AG10803 (cell line): ENCODE measurements at regions not wholly inside any gene's neighbourhood (a gene's known extent, or its start where the extent isn't known, plus 50 kb on each side); places are given as distances from the start of the nearest gene placed in this dataset.
"Not testable (repeated sequence)": the region's sequence is repeated elsewhere in the genome, so short reads cannot be mapped to it uniquely, and the experiment has no call there.

ENCODE experiments used
- DNase-seq: peaks from one replicate; pipeline ENCODE4 v3.0.0; 2010; ENCODE audit warnings: low read depth
- H3K4me3 ChIP-seq: 2 replicates; pipeline ENCODE4 v1.5.1; 2011; ENCODE audit warnings: mild to moderate bottlenecking, low read length, control low read depth
- TF ChIP-seq, protein P1 (sequence below): conservative IDR thresholded peaks from 2 replicates; pipeline ENCODE4 v1.5.1; 2011; ENCODE audit warnings: mild to moderate bottlenecking, low read length, control low read depth, inconsistent platforms

DNA sequence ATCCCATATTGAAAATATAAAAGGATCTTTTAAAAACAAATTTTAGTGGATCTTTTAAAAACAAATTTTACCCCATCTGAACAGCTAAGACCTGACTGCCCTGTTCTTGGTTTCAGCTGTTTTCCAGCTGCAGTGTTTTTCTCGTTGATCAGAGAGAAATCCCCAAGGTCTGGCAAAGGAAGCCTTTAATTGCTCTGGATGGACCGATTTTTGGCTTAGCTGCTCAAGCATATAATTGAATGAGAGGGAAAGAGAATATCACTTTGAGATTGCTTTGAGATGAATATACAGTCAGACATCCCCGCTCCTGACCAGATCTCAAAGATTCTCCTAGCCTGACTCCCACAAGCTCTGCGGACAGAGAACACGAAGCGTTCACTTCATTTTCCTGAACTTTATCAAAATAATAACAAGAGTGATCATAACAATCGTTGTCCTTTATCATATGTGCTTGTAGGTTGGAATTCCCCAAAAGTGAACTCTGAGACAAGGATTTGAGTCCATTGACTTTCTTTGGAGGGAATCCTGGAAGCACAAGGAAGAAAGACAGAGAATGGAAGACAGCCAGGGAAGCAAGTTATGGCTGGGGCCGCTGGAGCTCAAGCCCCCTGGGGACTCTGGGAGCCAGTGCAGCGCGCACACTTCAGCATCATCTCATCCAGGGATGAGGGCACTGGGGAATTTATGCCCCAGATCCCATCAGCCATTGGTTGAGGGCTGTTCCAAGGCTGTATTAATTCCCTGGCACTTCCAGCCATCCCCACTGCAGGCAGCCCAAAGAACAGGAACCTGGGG, 101.3 kb downstream of the SNX5 start:
- H3K4me3 ChIP-seq: no peak overlapping the region
- TF ChIP-seq, protein P1, sequence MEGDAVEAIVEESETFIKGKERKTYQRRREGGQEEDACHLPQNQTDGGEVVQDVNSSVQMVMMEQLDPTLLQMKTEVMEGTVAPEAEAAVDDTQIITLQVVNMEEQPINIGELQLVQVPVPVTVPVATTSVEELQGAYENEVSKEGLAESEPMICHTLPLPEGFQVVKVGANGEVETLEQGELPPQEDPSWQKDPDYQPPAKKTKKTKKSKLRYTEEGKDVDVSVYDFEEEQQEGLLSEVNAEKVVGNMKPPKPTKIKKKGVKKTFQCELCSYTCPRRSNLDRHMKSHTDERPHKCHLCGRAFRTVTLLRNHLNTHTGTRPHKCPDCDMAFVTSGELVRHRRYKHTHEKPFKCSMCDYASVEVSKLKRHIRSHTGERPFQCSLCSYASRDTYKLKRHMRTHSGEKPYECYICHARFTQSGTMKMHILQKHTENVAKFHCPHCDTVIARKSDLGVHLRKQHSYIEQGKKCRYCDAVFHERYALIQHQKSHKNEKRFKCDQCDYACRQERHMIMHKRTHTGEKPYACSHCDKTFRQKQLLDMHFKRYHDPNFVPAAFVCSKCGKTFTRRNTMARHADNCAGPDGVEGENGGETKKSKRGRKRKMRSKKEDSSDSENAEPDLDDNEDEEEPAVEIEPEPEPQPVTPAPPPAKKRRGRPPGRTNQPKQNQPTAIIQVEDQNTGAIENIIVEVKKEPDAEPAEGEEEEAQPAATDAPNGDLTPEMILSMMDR: no peak
- DNase-seq: no peak

DNA sequence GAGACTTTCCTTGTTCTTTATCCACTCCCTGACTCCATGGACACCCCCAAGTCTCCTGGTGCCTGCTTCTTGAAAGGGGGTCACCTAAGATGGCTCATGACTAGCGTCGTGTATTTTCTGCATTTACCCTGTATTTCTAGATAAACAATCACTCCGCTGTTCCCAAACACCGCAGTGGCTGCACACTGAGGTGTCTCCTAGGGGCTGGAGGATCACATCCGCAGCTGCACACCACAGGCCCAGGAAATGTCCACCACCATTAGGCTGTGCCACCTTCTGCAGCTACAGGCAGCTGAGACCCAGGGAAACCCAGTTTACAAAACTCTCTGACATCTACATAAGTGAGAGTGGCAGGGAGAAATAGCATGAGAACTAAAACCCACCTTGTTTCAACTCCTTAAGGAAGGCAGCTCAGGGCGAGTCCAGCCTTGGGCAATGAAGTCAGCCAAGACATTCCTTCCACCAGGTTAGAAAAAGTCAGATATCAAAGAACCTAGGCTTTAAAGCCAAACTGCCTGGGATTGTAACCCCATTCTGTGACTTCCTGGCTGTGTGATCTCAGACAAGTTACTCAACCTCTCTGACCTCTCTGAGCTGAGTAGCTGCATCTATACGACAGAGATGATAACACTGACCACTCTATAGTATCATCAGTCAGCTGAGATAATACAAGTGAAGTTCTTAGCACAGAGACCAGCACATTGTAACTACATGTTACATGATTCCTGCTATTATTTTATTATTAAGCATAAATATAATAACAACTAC, 102.2 kb downstream of the SNX5 start:
- H3K4me3 ChIP-seq: no peak overlapping the region
- DNase-seq: no peak
- TF ChIP-seq, protein P1: no peak

DNA sequence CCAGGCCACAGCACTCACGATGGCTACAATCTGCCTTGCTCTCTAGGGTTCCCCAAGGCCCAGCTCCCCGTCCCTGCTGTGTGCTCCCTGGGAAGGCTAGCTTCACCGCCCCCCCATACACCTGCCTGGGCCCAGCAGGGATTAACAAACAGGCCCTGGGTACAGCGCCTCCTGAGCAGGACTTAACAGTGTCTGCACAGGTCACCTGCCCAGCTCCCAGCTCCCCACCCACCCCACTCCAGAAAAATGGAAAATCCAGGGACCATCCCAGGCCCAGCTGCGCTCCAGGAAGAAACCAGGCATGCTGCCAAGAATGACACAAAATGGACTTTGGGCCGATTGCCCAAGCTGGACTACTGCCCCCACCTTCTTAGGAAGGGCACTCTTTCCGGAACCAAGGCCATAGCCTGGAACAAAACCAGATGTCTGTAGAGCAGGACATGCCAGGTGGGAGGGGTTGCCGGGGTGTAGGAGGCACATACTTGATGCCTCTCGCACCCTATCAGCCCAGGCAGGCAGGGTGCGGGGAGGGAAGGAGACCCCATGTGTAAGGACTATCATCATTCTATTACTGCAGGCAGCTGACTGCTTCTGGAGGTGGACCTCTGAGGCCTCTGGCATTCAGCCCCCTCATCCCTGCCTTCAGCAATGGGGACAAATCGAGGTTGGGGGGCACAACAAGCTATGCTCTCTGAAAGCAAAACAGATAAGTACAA, 104.9 kb downstream of the SNX5 start:
- DNase-seq: no peak
- H3K4me3 ChIP-seq: no peak overlapping the region
- TF ChIP-seq, protein P1: no peak

DNA sequence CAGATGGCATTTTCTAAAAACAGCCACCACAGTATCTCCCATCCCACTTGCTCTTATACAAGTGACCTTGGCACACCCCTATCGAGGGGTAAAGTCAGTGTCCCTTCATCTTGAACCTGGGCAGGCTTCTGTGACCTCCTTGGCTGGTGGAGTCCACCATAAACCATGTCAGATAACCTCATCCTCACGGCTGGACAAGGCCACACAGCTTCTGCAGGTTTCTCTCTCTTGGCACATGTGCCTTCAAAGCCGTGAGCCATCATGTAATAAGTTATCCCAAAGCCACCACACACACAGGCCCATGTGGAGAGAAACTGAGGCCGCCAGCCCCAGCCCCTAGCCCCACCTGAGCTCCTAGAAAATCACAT, 105.4 kb downstream of the SNX5 start:
- H3K4me3 ChIP-seq: no peak overlapping the region
- no peak for DNase-seq
- TF ChIP-seq, protein P1: no peak

DNA sequence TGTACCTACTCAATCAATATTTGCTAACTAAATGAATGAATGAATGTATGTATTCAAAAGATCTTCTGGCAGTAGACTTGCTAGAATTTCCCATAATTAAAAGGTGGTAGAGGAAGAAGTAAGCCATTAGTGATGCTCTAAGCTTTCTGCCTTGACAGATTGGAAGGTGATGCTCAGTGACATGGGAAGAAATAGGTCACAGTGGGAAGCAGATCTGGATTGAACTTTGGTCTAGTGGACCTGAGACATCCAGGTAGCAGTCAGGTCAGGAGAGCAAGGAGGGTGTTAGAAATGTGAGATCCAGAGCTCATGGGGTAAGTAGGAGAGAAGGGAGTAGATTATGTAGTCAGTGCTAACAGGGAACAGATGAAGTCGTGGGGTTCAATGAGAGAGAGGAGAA, 106.4 kb downstream of the SNX5 start:
- DNase-seq: no peak
- TF ChIP-seq, protein P1: no peak
- no peak overlapping the region for H3K4me3 ChIP-seq

DNA sequence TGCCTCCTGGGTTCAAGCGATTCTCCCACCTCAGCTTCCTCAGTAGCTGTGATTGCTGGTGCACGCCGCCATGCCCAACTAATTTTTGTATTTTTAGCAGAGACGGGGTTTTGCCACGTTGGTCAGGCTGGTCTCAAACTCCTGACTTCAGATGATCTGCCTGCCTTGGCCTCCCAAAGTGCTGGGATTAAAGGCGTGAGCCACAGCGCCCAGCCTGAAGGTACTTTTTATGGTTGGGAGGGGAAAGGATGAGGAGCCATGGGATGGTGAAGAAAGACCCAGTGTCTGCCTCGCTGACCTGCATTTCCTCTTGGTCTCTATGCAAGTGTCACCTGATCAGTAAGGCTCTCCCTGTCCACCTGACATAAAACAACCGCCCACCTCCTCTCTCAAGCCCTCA, 107.0 kb downstream of the SNX5 start:
- not testable (repeated sequence) for DNase-seq, H3K4me3 ChIP-seq

DNA sequence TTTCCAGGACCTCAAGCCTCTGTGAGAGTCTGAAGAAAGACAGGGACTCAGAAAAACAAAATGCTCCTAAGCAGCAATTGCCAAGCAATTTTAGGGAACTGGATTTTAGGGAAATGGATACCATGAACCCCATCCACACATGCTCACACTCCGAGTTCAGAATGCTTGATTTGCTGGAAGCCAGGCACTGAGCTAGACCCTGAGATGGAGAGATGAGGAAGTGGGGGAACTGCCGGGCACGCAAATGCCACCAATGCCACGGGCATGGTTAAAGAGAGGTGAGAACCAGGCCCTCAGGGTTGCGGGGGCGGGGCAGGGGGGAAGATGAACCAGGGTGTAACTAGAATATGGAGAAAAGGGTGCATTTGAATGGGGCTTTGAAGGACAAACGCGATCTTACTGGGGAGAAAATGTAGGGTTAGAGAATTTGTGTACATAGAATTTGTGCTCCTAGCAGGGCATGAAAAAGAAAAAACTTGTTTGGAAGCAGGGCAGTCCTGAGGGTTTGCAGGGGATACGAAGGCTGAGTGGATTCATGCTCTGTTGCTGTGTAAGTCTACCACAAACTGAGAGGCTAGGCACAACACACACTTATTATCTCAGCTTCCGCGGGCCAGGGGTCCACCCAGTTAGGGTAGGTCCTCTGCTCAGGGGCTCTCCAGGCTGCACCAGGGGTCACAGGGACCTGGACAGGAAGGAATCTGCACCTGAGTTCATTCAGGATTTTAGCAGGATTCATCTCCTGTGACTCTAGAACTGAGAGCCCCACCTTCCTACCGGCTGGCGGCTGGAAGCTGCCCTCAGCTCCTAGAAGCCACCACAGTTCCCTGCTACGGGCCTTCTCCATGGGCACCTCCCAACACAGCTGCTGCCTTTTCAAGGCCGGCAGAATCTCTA, 108.0 kb downstream of the SNX5 start:
- TF ChIP-seq, protein P1: no peak
- H3K4me3 ChIP-seq: no peak overlapping the region
- no peak for DNase-seq
